ENCODE measurements at regions not wholly inside any gene's neighbourhood (a gene's known extent, or its start where the extent isn't known, plus 50 kb on each side); places are given as distances from the start of the nearest gene placed in this dataset.

DNA sequence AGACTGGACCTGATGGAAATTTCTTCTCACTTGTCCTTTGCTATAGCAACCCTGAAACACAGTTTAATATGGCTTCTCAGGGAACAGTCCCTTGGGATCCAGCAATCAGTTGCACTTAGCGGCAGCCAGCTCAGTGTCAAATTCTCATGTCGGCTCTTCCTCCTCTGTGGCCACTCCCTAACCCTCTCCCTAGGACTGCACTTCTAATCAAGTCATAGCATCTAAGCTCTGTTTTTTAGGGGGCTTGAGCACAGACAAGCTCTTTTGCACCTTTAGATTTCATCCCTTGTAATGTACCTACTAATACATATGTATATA lies 250.5 kb upstream of the TLE3 start:
- TF ChIP-seq EZH2 (IDR thresholded peaks at IDR 0.05) (no peak), POLR2AphosphoS5 (IDR thresholded peaks at IDR 0.05; ENCODE audit: borderline replicate concordance, low read depth, low read length) (no peak)

All from SK-N-MC (cell line).